Common myeloid progenitor, CD34-positive (primary cell): ENCODE measurements at regions not wholly inside any gene's neighbourhood (a gene's known extent, or its start where the extent isn't known, plus 50 kb on each side); places are given as distances from the start of the nearest gene placed in this dataset.

ENCODE experiments used
- CTCF ChIA-PET: fragments of 350-600 bp; sonication (Branson Sonifier 250); formaldehyde crosslinking; loops from one replicate; lab custom pipeline; 2021; ENCODE audit warnings: antibody characterized with exemption; lab: Charles Lee
- POLR2A ChIA-PET: fragments of 350-600 bp; sonication (Branson Sonifier 250); formaldehyde crosslinking; loops from one replicate; lab custom pipeline; 2021; ENCODE audit warnings: antibody characterized with exemption; lab: Charles Lee
- DNase-seq, 3 donors: peaks; one replicate each; pipeline versions ENCODE4 v3.0.0 to v3.0.0-alpha.2; 2013
- H3K27ac ChIP-seq, 2 experiments: 1 replicate in 1 of 2; 2 replicates in 1 of 2; pipeline ENCODE4 v1.7.0; 2013; ENCODE audit warnings: inconsistent platforms in 2 of 2, low read length in 2 of 2, mild to moderate bottlenecking in 2 of 2, low read depth in 1 of 2, moderate library complexity in 1 of 2; ENCODE audit not compliant: severe bottlenecking in 2 of 2, insufficient read depth in 1 of 2, poor library complexity in 1 of 2
- H3K27me3 ChIP-seq, 5 experiments: replicated peaks in 2 of 5; 1 replicate in 3 of 5; 2 replicates in 2 of 5; pipeline versions ENCODE4 v1.6.1 to v1.7.0; 2013; ENCODE audit warnings: low read length in 4 of 5, mild to moderate bottlenecking in 2 of 5, moderate library complexity in 2 of 5, inconsistent platforms in 1 of 5; ENCODE audit not compliant: insufficient read depth in 5 of 5, control insufficient read depth in 4 of 5
- H3K36me3 ChIP-seq, 4 experiments: 1 replicate in 2 of 4; 2 replicates in 2 of 4; pipeline versions ENCODE4 v1.6.1 to v1.7.0; 2013; ENCODE audit warnings: low read length in 3 of 4, control low read depth in 1 of 4, mild to moderate bottlenecking in 1 of 4; ENCODE audit not compliant: control insufficient read depth in 4 of 4, insufficient read depth in 4 of 4
- H3K4me1 ChIP-seq, 4 experiments: 1 replicate in 3 of 4; 2 replicates in 1 of 4; pipeline versions ENCODE4 v1.6.1 to v1.7.1; 2013; ENCODE audit warnings: low read length in 3 of 4, mild to moderate bottlenecking in 3 of 4, control low read depth in 1 of 4, inconsistent platforms in 1 of 4, moderate library complexity in 1 of 4; ENCODE audit not compliant: control insufficient read depth in 4 of 4, insufficient read depth in 4 of 4; ENCODE audit errors: control extremely low read depth in 1 of 4
- H3K4me3 ChIP-seq, 7 experiments: 1 replicate in 4 of 7; 2 replicates in 3 of 7; pipeline versions ENCODE4 v1.5.1 to v1.7.0; 2013; ENCODE audit warnings: mild to moderate bottlenecking in 7 of 7, low read length in 6 of 7, moderate library complexity in 6 of 7, inconsistent platforms in 2 of 7, low read depth in 2 of 7, control low read depth in 1 of 7; ENCODE audit not compliant: insufficient read depth in 4 of 7, control insufficient read depth in 1 of 7; ENCODE audit errors: extremely low read depth in 1 of 7
- H3K9me3 ChIP-seq, 5 experiments: 1 replicate in 4 of 5; 2 replicates in 1 of 5; pipeline versions ENCODE4 v1.6.1 to v1.7.1; 2013; ENCODE audit warnings: low read length in 4 of 5, mild to moderate bottlenecking in 2 of 5, inconsistent platforms in 1 of 5, low read depth in 1 of 5, moderate library complexity in 1 of 5; ENCODE audit not compliant: control insufficient read depth in 4 of 5, insufficient read depth in 2 of 5; ENCODE audit errors: control extremely low read depth in 1 of 5
- WGBS: methylation state at CpG from one replicate; pipeline ENCODE4 v1.1.5; 2013; ENCODE audit not compliant: insufficient coverage; 5-methylcytosine and 5-hydroxymethylcytosine counted together

DNA sequence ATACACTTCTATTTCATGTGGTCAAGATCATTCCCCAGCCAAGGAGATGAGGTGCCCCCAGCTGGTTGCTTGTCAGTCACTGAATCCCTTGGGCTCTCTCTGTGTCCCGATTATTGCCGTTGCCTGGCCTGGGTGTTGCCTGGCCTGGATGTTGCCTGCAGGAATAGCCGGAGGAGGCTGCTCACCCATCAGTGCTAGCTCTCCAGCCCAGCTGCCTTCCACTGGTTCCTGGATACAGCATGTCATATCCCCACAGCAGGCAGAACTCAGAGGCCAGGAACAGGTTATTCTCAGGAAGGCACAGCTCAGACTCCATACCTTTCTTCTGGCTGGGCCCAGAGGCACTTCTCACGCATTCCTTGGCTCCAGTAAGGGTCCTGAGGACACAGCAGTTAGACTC is 542.1 kb upstream of the MGMT start:
- POLR2A ChIA-PET: no interaction called here
- no peaks in the 10 kb centered on the region for H3K9me3 ChIP-seq

DNA sequence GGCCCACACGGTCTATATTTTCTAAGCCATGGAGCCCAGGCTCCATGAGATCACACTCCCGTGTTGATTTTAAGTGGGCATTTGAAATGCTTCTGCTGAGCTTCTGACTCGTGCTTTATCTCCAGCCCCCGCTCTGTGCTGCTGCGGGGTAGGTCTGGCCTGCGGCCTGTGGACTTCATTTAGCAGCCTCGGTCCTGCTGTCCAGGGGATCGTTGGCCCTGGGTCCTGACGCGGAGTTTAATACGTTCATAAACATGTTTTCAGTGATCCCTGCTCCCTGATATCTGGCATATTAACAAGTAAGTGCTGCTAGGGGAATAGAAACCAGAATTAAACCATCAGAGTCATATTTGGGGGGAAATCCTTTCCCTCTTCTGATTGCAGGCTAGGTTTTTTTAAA is 540.3 kb upstream of the MGMT start:
- no peak for DNase-seq
- CTCF ChIA-PET: no interaction called here
- no peak overlapping the region for H3K4me3 ChIP-seq
- no peaks in the 10 kb centered on the region for H3K36me3 ChIP-seq
- H3K4me1 ChIP-seq: no peaks in the 10 kb centered on the region
- WGBS: 86% methylated on average over 11 of the region's 11 CpGs
- peaks cover 0 to 25% (median 12%) of the 10 kb centered on the region in 5 experiments for H3K27me3 ChIP-seq
- H3K9me3 ChIP-seq: no peaks in the 10 kb centered on the region
- H3K27ac ChIP-seq: no peak overlapping the region
- POLR2A ChIA-PET: no interaction called here

More for the DNA sequence above, 542.1 kb upstream of the MGMT start:
- H3K27me3 ChIP-seq: peaks cover 0 to 22% (median 10%) of the 10 kb centered on the region in 5 experiments
- CTCF ChIA-PET: no interaction called here
- no peak overlapping the region for H3K4me3 ChIP-seq
- 100% methylated on average over 4 of the region's 4 CpGs for WGBS
- no peaks in the 10 kb centered on the region for H3K4me1 ChIP-seq
- DNase-seq: no peak
- H3K36me3 ChIP-seq: no peaks in the 10 kb centered on the region
- no peak overlapping the region for H3K27ac ChIP-seq

DNA sequence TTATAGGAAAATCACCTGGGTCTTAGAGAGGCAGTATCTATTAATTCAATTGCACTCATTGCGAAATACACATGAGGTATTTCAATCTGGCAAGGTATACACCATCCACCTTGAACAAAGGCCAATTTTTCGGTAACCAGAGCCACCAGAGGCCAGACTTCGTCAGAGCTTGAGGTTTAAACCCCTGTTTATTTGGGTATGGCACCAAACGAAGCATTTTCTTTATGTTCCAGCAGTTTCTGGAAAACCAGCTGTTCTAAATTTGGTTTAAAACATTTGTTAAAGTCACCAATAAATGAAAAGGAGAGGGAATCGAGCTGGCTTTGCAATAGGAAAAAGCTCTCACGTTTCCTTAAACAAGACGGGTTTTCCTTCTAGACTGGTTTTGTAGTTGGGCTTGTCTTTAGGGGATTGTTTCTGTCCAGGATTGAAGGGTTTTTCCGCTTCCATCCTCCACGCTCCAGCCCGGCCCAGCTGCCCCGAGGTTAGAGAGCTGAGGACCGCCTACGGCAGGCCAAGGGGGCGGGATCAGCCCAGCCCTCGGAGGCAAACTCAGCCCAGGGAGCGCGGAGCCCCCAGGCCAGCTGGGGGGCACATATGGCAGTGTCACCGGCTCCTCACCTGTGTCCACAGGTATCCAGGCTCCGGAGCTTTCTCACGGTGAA is 539.4 kb upstream of the MGMT start:
- ChIA-PET POLR2A (no interaction called here), CTCF (no interaction called here)
- Histone ChIP-seq H3K4me1 (no peaks in the 10 kb centered on the region), H3K27ac (no peak overlapping the region), H3K36me3 (no peaks in the 10 kb centered on the region), H3K4me3 (no peak overlapping the region), H3K9me3 (no peaks in the 10 kb centered on the region), H3K27me3 (peaks cover 0 to 31% (median 12%) of the 10 kb centered on the region in 5 experiments)
- no peak for DNase-seq
- 90% methylated on average over 20 of the region's 20 CpGs for WGBS

DNA sequence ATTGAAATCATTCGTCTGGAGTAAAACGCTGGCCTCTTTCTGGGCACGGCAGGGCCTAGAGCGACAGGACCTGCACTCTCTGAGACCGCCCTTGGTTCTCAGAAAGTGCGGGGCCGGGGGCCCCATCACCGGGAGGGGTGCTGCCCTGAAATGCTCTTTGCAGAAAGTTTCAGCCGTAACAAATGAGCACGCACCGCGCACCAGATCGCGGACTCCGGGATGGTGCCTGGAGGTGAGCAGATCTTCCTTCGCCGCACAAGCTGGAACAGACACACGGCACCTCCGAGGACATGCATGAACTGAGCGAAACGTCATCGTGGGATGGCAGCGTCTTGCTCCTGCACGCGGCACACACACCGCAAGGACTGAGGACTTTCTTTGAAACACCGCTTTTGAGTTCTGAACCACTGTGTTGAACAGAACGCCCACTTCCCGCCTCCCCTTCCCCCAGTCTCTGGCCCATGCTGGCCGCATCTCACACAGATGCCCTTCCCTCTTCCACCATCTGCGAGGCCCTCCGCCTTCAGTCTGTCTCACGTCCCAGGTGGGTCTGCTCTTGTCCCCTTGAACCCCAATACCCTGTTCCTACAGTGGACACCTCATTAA is 538.7 kb upstream of the MGMT start:
- DNase-seq: no peak
- no peaks in the 10 kb centered on the region for H3K36me3 ChIP-seq
- ChIA-PET POLR2A (no interaction called here), CTCF (no interaction called here)
- no peaks in the 10 kb centered on the region for H3K9me3 ChIP-seq
- H3K4me1 ChIP-seq: no peaks in the 10 kb centered on the region
- no peak overlapping the region for H3K4me3 ChIP-seq
- no peak overlapping the region for H3K27ac ChIP-seq
- peaks cover 0 to 31% (median 12%) of the 10 kb centered on the region in 5 experiments for H3K27me3 ChIP-seq
- 88% methylated on average over 33 of the region's 33 CpGs for WGBS

DNA sequence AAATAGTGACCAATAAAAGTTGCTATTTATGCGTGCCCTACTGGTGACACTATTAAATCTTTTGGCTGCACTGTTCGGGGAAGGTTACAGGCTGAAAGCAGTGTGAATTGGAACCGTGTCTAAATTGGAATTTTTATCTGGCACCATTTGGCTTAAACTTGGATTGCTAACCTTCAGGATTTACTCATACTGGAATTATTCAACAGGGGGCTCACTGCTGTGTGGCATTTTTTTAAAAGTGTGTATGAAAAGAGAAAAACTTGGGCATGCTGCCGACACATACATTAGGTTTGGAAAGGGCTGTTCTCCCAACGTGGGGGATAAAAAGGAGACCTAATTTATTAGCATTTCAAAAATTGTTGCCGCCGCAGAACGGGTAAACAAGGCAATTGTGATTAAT is 537.9 kb upstream of the MGMT start:
- DNase-seq: no peak
- H3K36me3 ChIP-seq: no peaks in the 10 kb centered on the region
- H3K27ac ChIP-seq: no peak overlapping the region
- 80% methylated on average over 4 of the region's 8 CpGs for WGBS
- H3K4me3 ChIP-seq: no peak overlapping the region
- no peaks in the 10 kb centered on the region for H3K4me1 ChIP-seq
- H3K9me3 ChIP-seq: no peaks in the 10 kb centered on the region
- CTCF ChIA-PET: no interaction called here
- H3K27me3 ChIP-seq: peaks cover 0 to 31% (median 12%) of the 10 kb centered on the region in 5 experiments
- POLR2A ChIA-PET: no interaction called here

DNA sequence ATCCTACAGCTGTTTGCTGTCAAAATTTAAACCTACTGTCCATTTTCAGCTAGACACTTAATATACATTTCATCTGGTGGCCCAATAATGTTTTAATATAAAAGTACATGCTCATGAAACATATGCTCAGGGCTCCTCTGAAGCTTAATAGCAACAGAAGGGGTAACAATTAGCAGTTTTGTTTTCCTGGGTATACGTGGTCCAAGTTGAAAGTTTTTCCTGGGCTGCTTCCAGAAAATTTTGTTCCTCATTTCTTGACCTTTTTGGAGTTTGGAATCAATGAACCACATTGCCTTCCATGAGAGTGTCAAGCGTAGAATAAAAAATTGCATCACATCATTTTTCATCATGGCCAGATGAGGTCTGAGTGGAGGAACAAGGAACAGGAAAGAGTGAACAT is 537.3 kb upstream of the MGMT start:
- ChIA-PET POLR2A (no interaction called here), CTCF (no interaction called here)
- Histone ChIP-seq H3K27me3 (peaks cover 0 to 31% (median 12%) of the 10 kb centered on the region in 5 experiments), H3K27ac (no peak overlapping the region), H3K36me3 (no peaks in the 10 kb centered on the region), H3K9me3 (no peaks in the 10 kb centered on the region), H3K4me1 (no peaks in the 10 kb centered on the region), H3K4me3 (no peak overlapping the region)
- 50% methylated on average over 2 of the region's 2 CpGs for WGBS
- no peak for DNase-seq

DNA sequence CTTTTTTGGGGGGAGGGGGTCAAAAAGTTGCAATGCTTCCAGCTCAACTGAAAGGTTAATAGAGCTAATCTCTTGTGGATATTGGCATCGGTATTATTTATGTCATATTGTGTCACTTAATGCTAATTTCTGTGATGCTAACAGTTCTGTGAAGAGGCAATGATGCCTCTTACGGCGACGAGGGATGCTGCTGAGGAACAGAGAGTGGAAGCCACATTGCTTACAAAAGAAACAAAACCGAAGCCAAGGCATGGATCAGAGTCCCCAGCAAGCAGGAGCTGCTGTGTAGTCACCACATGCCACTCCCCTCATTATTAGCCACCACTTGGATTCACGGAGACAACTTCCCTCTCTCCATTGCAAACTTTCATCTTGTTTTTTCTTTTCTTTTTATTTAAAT is 536.5 kb upstream of the MGMT start:
- Histone ChIP-seq H3K4me3 (no peak overlapping the region), H3K27me3 (peaks cover 0 to 29% (median 12%) of the 10 kb centered on the region in 5 experiments), H3K4me1 (no peaks in the 10 kb centered on the region), H3K27ac (no peak overlapping the region), H3K36me3 (no peaks in the 10 kb centered on the region), H3K9me3 (no peaks in the 10 kb centered on the region)
- 81% methylated on average over 6 of the region's 6 CpGs for WGBS
- DNase-seq: no peak
- POLR2A ChIA-PET: no interaction called here
- CTCF ChIA-PET: no interaction called here
